Endothelial cell (in vitro differentiated cells): ENCODE measurements at regions not wholly inside any gene's neighbourhood (a gene's known extent, or its start where the extent isn't known, plus 50 kb on each side); places are given as distances from the start of the nearest gene placed in this dataset.

ENCODE experiments used
- DNase-seq: peaks from one replicate; pipeline ENCODE4 v3.0.0; 2021; ENCODE audit warnings: low spot score
- H3K27ac Mint-ChIP-seq: one replicate; pipeline ENCODE4 v1.8.0; 2021; ENCODE audit warnings: mixed read lengths, inconsistent platforms; ENCODE audit not compliant: unreplicated experiment
- H3K27me3 Mint-ChIP-seq: one replicate; pipeline ENCODE4 v1.8.0; 2021; ENCODE audit warnings: mild to moderate bottlenecking, moderate library complexity, mixed read lengths, inconsistent platforms; ENCODE audit not compliant: unreplicated experiment
- H3K36me3 Mint-ChIP-seq: one replicate; pipeline ENCODE4 v1.8.0; 2021; ENCODE audit warnings: mild to moderate bottlenecking, low read depth, mixed read lengths, inconsistent platforms; ENCODE audit not compliant: unreplicated experiment
- H3K4me1 Mint-ChIP-seq: one replicate; pipeline ENCODE4 v1.8.0; 2021; ENCODE audit warnings: mild to moderate bottlenecking, mixed read lengths, inconsistent platforms; ENCODE audit not compliant: unreplicated experiment
- H3K4me3 Mint-ChIP-seq: one replicate; pipeline ENCODE4 v1.8.0; 2021; ENCODE audit warnings: mild to moderate bottlenecking, mixed read lengths, inconsistent platforms; ENCODE audit not compliant: unreplicated experiment
- H3K9me3 Mint-ChIP-seq: one replicate; pipeline ENCODE4 v1.8.0; 2021; ENCODE audit warnings: mixed read lengths, inconsistent platforms; ENCODE audit not compliant: unreplicated experiment
- CTCF ChIP-seq: fragments of 200-600 bp; sonication (generic); IDR thresholded peaks from one replicate; pipeline ENCODE4 v1.5.0; 2021; ENCODE audit warnings: antibody characterized with exemption; ENCODE audit not compliant: unreplicated experiment

- H3K4me3 Mint-ChIP-seq, result no peak overlapping the region
These were observed 208.9 kb downstream of the PRR20E start for GRCh38 chr13:57375876-57376275.

DNA sequence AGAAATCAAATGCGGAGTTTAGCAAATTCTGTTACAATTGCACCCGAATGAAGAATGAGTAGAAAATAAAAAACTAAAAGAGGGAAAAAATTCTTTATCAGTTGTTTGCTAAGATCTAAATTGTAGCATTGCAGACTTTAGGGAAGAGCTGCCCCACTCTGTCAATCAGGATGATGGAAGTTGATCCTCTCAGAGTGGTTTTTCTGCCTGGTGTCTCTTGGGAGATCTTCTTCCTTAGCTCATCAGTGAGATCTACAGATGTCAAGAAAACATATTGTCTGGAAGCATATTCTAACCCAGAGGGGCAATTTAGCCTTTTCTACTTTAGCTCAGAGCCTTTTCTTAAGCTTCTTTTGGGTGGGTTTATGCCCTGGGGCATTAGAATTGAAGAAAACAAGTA is 223.2 kb upstream of the PCDH17 start:
- H3K27me3 Mint-ChIP-seq, result peaks cover 2% of the 10 kb centered on the region
- no peak for TF ChIP-seq CTCF
- H3K27ac Mint-ChIP-seq, result no peak overlapping the region
- no peak for DNase-seq
- no peak overlapping the region for H3K4me3 Mint-ChIP-seq
- H3K36me3 Mint-ChIP-seq, result no peaks in the 10 kb centered on the region
- H3K4me1 Mint-ChIP-seq, result no peaks in the 10 kb centered on the region
- no peaks in the 10 kb centered on the region for H3K9me3 Mint-ChIP-seq

More at GRCh38 chr13:57375876-57376275, 208.9 kb downstream of the PRR20E start:
- Mint-ChIP-seq H3K9me3 (no peaks in the 10 kb centered on the region), H3K27ac (no peak overlapping the region), H3K36me3 (no peaks in the 10 kb centered on the region), H3K4me1 (no peaks in the 10 kb centered on the region), H3K27me3 (no peaks in the 10 kb centered on the region)
- DNase-seq, result no peak
- TF ChIP-seq CTCF, result no peak

DNA sequence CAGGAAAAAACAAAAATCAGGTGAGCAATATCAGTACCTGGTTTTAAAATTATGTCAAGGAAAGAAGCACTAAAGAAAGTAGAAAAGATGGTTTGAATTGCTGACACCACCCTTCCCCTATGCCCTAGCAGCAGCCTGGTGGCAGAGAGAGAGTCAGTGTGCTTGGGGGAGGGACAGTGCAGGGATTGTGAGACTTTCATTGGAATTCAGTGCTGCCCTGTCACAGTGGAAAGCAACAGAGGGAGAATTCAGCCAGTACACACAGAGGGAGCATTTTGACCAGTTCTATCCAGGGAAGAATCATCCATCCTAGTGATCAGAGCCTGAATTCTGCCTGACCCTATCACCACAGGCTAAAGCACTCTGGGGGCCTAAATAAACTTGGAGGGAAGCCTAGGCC is 222.4 kb upstream of the PCDH17 start:
- Mint-ChIP-seq H3K4me1 (no peaks in the 10 kb centered on the region), H3K27me3 (peaks cover 2% of the 10 kb centered on the region), H3K9me3 (no peaks in the 10 kb centered on the region), H3K36me3 (no peaks in the 10 kb centered on the region), H3K27ac (no peak overlapping the region), H3K4me3 (no peak overlapping the region)
- DNase-seq, result no peak
- TF ChIP-seq CTCF, result no peak

- no peak overlapping the region for H3K4me3 Mint-ChIP-seq
- DNase-seq, result no peak
These were observed 221.9 kb upstream of the PCDH17 start for GRCh38 chr13:57409656-57410055.

GRCh38 chr13:57418067-57418677 is 213.4 kb upstream of the PCDH17 start:
- no peaks in the 10 kb centered on the region for H3K27me3 Mint-ChIP-seq

More at GRCh38 chr13:57409656-57410055, 221.9 kb upstream of the PCDH17 start:
- TF ChIP-seq CTCF, result no peak
- Mint-ChIP-seq H3K9me3 (no peaks in the 10 kb centered on the region), H3K36me3 (no peaks in the 10 kb centered on the region), H3K27ac (no peak overlapping the region), H3K27me3 (peaks cover 2% of the 10 kb centered on the region), H3K4me1 (no peaks in the 10 kb centered on the region)

More at GRCh38 chr13:57418067-57418677, 213.4 kb upstream of the PCDH17 start:
- Mint-ChIP-seq H3K4me3 (no peak overlapping the region), H3K4me1 (no peaks in the 10 kb centered on the region), H3K36me3 (no peaks in the 10 kb centered on the region), H3K27ac (no peak overlapping the region), H3K9me3 (no peaks in the 10 kb centered on the region)
- no peak for DNase-seq
- TF ChIP-seq CTCF, result no peak
